ENCODE measurements at regions not wholly inside any gene's neighbourhood (a gene's known extent, or its start where the extent isn't known, plus 50 kb on each side); places are given as distances from the start of the nearest gene placed in this dataset.

DNA sequence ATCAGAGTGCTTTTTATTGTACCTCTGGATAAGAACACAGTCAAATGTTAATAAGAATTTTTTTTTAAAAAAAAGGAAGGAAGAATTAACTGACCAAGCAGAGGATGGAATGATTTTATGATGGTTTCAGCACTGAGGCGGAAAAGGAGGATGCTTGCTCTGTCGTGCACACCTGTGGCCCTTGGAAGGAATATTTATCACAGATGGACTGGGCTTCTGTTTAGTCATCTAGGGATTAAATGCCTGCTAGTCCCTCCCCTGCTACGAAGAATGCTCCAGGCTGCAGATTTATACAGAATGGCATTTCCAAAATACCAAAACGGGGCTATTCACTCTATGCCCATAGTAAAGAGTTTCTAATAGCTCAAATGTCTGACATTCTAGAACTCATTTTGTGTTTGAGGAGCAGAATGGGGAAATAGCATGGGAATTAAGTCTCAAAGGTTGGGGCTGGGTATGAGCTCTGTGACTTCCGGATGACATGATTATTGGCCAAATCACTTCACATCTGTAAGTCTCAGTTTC is 92.8 kb upstream of the BCL6 start:
- no peak for DNase-seq
- TF ChIP-seq, protein P1, sequence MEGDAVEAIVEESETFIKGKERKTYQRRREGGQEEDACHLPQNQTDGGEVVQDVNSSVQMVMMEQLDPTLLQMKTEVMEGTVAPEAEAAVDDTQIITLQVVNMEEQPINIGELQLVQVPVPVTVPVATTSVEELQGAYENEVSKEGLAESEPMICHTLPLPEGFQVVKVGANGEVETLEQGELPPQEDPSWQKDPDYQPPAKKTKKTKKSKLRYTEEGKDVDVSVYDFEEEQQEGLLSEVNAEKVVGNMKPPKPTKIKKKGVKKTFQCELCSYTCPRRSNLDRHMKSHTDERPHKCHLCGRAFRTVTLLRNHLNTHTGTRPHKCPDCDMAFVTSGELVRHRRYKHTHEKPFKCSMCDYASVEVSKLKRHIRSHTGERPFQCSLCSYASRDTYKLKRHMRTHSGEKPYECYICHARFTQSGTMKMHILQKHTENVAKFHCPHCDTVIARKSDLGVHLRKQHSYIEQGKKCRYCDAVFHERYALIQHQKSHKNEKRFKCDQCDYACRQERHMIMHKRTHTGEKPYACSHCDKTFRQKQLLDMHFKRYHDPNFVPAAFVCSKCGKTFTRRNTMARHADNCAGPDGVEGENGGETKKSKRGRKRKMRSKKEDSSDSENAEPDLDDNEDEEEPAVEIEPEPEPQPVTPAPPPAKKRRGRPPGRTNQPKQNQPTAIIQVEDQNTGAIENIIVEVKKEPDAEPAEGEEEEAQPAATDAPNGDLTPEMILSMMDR (IDR thresholded peaks at IDR 0.05) = no peak
- TF ChIP-seq POLR2A (IDR thresholded peaks at IDR 0.05) = no peak
- Histone ChIP-seq H3K4me3 (no peak overlapping the region), H3K27ac (no peak overlapping the region), H3K36me3 (no peaks in the 10 kb centered on the region), H3K9me3 (no peaks in the 10 kb centered on the region), H3K27me3 (no peaks in the 10 kb centered on the region), H3K4me1 (no peaks in the 10 kb centered on the region)
- intact Hi-C loops (cut with DNase I; ENCODE audit: low total_unique reads) = no loop called here

DNA sequence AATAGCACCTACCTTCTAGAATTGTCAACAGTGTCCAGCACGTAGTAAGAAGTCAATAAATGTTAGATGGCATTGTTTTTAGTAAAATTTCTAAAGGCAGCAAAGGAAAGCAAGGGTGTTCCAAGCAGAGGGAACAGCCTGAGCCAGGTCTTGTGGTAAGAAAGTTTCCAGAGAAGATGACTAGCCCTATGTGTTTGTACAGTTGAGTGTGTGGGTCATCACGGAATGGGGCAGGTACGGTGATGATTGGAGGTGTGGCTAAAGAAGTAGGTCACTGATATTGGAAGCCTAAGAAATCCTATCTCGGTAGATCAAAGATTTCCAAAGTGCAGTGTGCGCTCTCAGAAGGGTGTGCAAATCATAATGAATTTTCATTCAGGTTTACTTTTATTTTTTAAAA is 94.2 kb upstream of the BCL6 start:
- Histone ChIP-seq H3K27ac (no peak overlapping the region), H3K4me1 (no peaks in the 10 kb centered on the region), H3K27me3 (peaks cover 0 to 4% of the 10 kb centered on the region in 2 donors), H3K36me3 (no peaks in the 10 kb centered on the region), H3K9me3 (no peaks in the 10 kb centered on the region), H3K4me3 (no peak overlapping the region)
- no peak for DNase-seq
- TF ChIP-seq POLR2A (IDR thresholded peaks at IDR 0.05) = no peak
- TF ChIP-seq, protein P1 (IDR thresholded peaks at IDR 0.05) = no peak
- intact Hi-C loops (cut with DNase I; ENCODE audit: low total_unique reads) = no loop called here

- intact Hi-C loops (cut with DNase I; ENCODE audit: low total_unique reads) = no loop called here
- Histone ChIP-seq H3K4me1 (no peaks in the 10 kb centered on the region), H3K36me3 (no peaks in the 10 kb centered on the region), H3K4me3 (no peak overlapping the region), H3K9me3 (no peaks in the 10 kb centered on the region), H3K27me3 (peaks cover 0 to 6% of the 10 kb centered on the region in 2 donors), H3K27ac (no peak overlapping the region)
- TF ChIP-seq POLR2A (IDR thresholded peaks at IDR 0.05) = no peak
- TF ChIP-seq, protein P1 (IDR thresholded peaks at IDR 0.05) = no peak
- DNase-seq = no peak
Observed at GRCh38 chr3:187840856-187841255, 95.6 kb upstream of the BCL6 start.

DNA sequence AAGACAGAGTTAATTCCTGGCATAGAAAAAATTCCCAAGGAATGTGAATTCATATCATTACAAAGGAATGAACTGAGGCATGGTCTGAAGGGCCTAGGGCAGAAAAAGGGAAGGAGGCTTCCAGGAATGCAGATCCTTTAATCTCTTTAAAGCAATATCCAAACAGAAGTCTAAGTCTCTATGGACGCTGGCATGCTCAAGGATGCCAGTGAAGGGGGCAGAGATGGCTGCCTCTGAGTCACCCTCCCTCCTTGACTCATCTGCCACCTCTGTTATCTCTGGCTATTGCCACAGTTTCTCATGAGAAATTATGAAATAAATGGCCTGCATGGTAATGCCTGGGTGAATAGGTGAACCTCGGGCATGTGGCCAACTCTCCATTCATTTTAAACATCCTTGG is 96.3 kb upstream of the BCL6 start:
- H3K27me3 ChIP-seq = peaks cover 0 to 6% of the 10 kb centered on the region in 2 donors
- H3K9me3 ChIP-seq = no peaks in the 10 kb centered on the region
- no peak for TF ChIP-seq POLR2A (IDR thresholded peaks at IDR 0.05)
- TF ChIP-seq, protein P1 (IDR thresholded peaks at IDR 0.05) = no peak
- no peaks in the 10 kb centered on the region for H3K36me3 ChIP-seq
- H3K27ac ChIP-seq = no peak overlapping the region
- H3K4me1 ChIP-seq = no peaks in the 10 kb centered on the region
- H3K4me3 ChIP-seq = no peak overlapping the region
- intact Hi-C loops (cut with DNase I; ENCODE audit: low total_unique reads) = no loop called here
- DNase-seq = no peak

- no peaks in the 10 kb centered on the region for H3K4me1 ChIP-seq
- TF ChIP-seq, protein P1 (IDR thresholded peaks at IDR 0.05) = no peak
- no peak for TF ChIP-seq POLR2A (IDR thresholded peaks at IDR 0.05)
- intact Hi-C loops (cut with DNase I; ENCODE audit: low total_unique reads) = no loop called here
- H3K27ac ChIP-seq = no peak overlapping the region
- DNase-seq = no peak
- H3K9me3 ChIP-seq = no peaks in the 10 kb centered on the region
- no peaks in the 10 kb centered on the region for H3K36me3 ChIP-seq
- H3K27me3 ChIP-seq = peaks cover 0 to 6% of the 10 kb centered on the region in 2 donors
- no peak overlapping the region for H3K4me3 ChIP-seq
Observed at GRCh38 chr3:187843654-187844053, 98.4 kb upstream of the BCL6 start.

Measured in uterus (tissue), 3 donors.